HG03442 (cell line): ENCODE measurements at regions not wholly inside any gene's neighbourhood (a gene's known extent, or its start where the extent isn't known, plus 50 kb on each side); places are given as distances from the start of the nearest gene placed in this dataset.

ENCODE experiments used
- ATAC-seq: cut with Tn5 transposase; IDR thresholded peaks from one replicate; pipeline ENCODE4 v1.9.1; 2021; ENCODE audit warnings: mild to moderate bottlenecking, moderate library complexity; ENCODE audit not compliant: unreplicated experiment

- no peak for ATAC-seq
Observed at GRCh38 chr2:140064243-140064642, 1284.1 kb upstream of the NXPH2 start.

GRCh38 chr2:140063356-140063755 is 1283.2 kb upstream of the NXPH2 start:
- ATAC-seq: no peak

- ATAC-seq: no peak
Observed at GRCh38 chr2:140061240-140061639, 1281.0 kb upstream of the NXPH2 start.

GRCh38 chr2:140057928-140058327 is 1277.7 kb upstream of the NXPH2 start:
- no peak for ATAC-seq

- no peak for ATAC-seq
Observed at GRCh38 chr2:140041811-140042210, 1261.6 kb upstream of the NXPH2 start.

- no peak for ATAC-seq
Observed at GRCh38 chr2:140041239-140041638, 1261.0 kb upstream of the NXPH2 start.

- no peak for ATAC-seq
Observed at GRCh38 chr2:140033638-140034037, 1253.4 kb upstream of the NXPH2 start.

- no peak for ATAC-seq
Observed at GRCh38 chr2:140027966-140028365, 1247.8 kb upstream of the NXPH2 start.

GRCh38 chr2:140027320-140027719 is 1247.1 kb upstream of the NXPH2 start:
- ATAC-seq: no peak

- ATAC-seq: no peak
Observed at GRCh38 chr2:140023291-140023690, 1243.1 kb upstream of the NXPH2 start.

- ATAC-seq: no peak
Observed at GRCh38 chr2:140018541-140018940, 1238.4 kb upstream of the NXPH2 start.

- no peak for ATAC-seq
Observed at GRCh38 chr2:140014204-140014546, 1234.0 kb upstream of the NXPH2 start.

- ATAC-seq: no peak
Observed at GRCh38 chr2:140013545-140014203, 1233.5 kb upstream of the NXPH2 start.

- ATAC-seq: no peak
Observed at GRCh38 chr2:140011287-140011686, 1231.1 kb upstream of the NXPH2 start.

- no peak for ATAC-seq
Observed at GRCh38 chr2:140002110-140002509, 1221.9 kb upstream of the NXPH2 start.

- no peak for ATAC-seq
Observed at GRCh38 chr2:139992711-139993345, 1212.6 kb upstream of the NXPH2 start.

GRCh38 chr2:139992078-139992477 is 1211.9 kb upstream of the NXPH2 start:
- no peak for ATAC-seq

- ATAC-seq: no peak
Observed at GRCh38 chr2:139990646-139991335, 1210.6 kb upstream of the NXPH2 start.

- ATAC-seq: no peak
Observed at GRCh38 chr2:139969323-139969722, 1189.1 kb upstream of the NXPH2 start.

- ATAC-seq: no peak
Observed at GRCh38 chr2:139968588-139968987, 1188.4 kb upstream of the NXPH2 start.

- no peak for ATAC-seq
Observed at GRCh38 chr2:139967665-139968064, 1187.5 kb upstream of the NXPH2 start.

- ATAC-seq: no peak
Observed at GRCh38 chr2:139964721-139965440, 1184.7 kb upstream of the NXPH2 start.
